ENCODE measurements at regions not wholly inside any gene's neighbourhood (a gene's known extent, or its start where the extent isn't known, plus 50 kb on each side); places are given as distances from the start of the nearest gene placed in this dataset.

DNA sequence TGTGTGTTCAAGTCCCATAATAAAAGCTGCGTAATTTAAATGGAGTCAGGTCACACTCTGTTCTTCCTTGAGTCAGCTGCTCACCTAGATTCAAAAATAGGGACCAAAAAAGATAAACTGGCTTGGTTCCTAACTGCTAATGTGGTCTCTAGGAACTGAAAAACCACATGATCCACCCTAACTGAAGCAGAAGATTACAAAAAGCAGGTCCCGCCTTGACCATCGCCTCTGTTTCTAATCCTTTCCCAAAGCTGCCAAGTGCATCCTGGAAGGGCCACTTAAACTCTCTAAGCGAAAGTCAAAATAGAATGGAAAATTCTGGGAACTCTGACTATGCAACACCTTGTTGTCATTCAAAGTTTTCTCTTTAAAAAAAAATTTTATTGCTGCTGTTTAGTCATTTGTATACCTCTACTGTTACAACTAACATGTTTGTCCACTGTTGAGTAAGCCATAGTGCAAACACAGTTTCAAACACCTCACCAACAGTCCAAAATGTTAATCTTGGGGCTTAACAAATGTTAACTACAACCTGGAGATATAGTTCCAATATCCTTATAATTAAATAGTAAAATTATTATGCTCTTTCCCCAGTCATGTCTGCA is 88.9 kb upstream of the THBS1 start:
- Histone ChIP-seq H3K27me3 (no peaks in the 10 kb centered on the region), H3K27ac (peak overlapping the region in 1 of 4 donors; percentile 47), H3K4me1 (peaks cover 0 to 10% (median 0%) of the 10 kb centered on the region in 4 donors), H3K4me3 (no peak overlapping the region), H3K9me3 (no peaks in the 10 kb centered on the region), H3K36me3 (no peaks in the 10 kb centered on the region)
- TF ChIP-seq POLR2A (IDR thresholded peaks at IDR 0.05) = no peak
- TF ChIP-seq, protein P1, sequence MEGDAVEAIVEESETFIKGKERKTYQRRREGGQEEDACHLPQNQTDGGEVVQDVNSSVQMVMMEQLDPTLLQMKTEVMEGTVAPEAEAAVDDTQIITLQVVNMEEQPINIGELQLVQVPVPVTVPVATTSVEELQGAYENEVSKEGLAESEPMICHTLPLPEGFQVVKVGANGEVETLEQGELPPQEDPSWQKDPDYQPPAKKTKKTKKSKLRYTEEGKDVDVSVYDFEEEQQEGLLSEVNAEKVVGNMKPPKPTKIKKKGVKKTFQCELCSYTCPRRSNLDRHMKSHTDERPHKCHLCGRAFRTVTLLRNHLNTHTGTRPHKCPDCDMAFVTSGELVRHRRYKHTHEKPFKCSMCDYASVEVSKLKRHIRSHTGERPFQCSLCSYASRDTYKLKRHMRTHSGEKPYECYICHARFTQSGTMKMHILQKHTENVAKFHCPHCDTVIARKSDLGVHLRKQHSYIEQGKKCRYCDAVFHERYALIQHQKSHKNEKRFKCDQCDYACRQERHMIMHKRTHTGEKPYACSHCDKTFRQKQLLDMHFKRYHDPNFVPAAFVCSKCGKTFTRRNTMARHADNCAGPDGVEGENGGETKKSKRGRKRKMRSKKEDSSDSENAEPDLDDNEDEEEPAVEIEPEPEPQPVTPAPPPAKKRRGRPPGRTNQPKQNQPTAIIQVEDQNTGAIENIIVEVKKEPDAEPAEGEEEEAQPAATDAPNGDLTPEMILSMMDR (IDR thresholded peaks at IDR 0.05) = no peak
- no peak for DNase-seq

DNA sequence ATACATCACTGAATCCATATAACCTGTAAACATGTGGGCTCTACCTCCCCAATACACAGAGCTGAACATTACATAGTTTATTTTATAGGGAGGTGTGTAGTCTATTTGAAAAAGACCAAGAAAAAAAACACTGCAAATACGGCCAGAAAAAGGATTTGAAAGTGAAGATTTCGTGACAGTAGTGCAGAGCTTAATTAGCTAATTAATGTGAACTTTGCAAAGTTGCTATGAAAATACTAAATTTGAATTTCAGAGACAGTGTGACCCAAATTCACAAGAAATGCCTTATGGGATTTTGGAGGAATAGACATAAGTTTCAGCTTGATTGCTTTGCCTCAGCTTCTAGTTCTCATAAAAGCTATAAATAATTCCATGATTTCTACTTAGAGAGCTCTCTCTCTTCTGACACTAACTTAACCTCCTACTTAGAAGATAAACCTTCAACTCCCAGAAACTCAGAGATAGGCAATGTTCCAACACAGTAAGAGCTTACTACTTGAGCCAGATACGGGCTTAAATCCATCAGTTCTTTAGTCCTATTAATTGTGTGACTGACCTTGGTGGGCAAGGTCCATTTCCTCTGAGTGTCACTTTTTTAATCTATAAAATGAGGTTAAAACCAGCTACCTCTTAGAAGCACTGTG is 87.3 kb upstream of the THBS1 start:
- no peak for DNase-seq
- H3K36me3 ChIP-seq = no peaks in the 10 kb centered on the region
- no peaks in the 10 kb centered on the region for H3K27me3 ChIP-seq
- no peak overlapping the region for H3K27ac ChIP-seq
- H3K4me3 ChIP-seq = no peak overlapping the region
- H3K4me1 ChIP-seq = no peaks in the 10 kb centered on the region
- TF ChIP-seq, protein P1 (IDR thresholded peaks at IDR 0.05) = no peak
- no peak for TF ChIP-seq POLR2A (IDR thresholded peaks at IDR 0.05)
- no peaks in the 10 kb centered on the region for H3K9me3 ChIP-seq

DNA sequence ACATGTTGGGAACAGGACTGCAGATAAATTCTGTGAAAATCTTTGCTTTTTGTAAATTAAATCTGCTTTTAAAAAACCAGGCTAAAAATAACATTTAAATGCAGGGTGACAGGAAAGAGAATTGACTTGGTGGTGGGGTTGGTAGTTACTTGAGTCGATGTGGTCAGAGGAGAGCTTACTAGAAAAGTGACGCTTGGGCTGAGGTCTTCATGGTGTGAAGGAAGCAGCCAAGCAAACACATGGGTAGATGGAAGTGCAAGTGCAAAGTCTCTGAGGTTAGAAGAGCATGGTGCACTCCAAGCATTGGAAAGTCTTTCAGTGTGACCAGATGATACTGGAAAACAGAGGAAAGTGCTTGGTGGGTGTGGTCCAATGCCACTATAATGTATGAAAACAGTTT is 86.4 kb upstream of the THBS1 start:
- Histone ChIP-seq H3K9me3 (no peaks in the 10 kb centered on the region), H3K4me1 (no peaks in the 10 kb centered on the region), H3K4me3 (no peak overlapping the region), H3K27ac (no peak overlapping the region), H3K36me3 (no peaks in the 10 kb centered on the region), H3K27me3 (no peaks in the 10 kb centered on the region)
- no peak for DNase-seq
- TF ChIP-seq, protein P1 (IDR thresholded peaks at IDR 0.05) = no peak

DNA sequence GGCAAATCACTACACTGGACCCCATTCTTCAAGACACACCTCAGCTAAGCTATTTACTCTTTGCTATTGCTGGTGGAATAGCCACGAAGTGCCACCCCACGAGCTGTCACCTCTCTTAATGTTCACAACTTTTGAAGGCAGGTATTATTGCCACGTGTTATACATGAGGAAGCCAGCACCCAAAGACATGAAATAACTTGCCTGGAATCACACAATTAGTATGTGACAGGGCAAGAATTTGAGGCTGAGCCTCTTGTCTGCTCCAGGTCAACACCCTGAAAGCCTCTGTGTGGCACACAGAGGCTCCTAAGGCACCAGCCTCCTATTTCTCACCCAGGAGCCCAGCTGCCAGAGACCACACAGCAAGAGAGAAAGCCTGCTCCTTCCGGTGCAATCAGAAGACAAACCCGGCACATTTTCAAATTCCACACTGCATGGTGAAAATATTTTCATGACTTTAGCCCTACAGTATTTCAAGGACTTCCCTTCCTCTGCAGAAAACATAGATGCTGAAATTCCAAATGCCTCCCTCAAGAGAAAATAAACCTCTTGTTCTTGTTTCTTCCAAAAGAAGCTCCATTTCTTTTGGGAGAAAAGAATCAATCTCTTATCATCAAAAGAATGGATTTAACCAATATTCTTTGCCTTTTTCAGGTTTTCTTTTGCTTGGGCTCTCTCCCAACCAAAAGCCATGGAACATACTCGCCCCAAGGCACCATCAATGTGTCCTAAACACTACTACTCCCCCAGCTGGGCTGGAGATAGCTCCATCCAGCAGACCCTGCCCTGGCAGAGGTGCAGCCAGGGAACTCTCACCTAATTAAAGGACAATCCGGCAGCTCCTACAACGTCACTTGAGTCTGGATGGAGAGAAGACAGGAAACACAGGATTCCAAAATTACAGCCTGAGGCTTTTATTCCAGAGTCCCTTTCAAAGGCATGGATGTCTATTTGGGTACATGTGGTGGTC is 84.7 kb upstream of the THBS1 start:
- TF ChIP-seq, protein P1 (IDR thresholded peaks at IDR 0.05) = no peak
- no peak for TF ChIP-seq POLR2A (IDR thresholded peaks at IDR 0.05)
- Histone ChIP-seq H3K27ac (no peak overlapping the region), H3K4me3 (no peak overlapping the region), H3K9me3 (no peaks in the 10 kb centered on the region), H3K36me3 (no peaks in the 10 kb centered on the region), H3K27me3 (no peaks in the 10 kb centered on the region), H3K4me1 (no peaks in the 10 kb centered on the region)
- DNase-seq = no peak

DNA sequence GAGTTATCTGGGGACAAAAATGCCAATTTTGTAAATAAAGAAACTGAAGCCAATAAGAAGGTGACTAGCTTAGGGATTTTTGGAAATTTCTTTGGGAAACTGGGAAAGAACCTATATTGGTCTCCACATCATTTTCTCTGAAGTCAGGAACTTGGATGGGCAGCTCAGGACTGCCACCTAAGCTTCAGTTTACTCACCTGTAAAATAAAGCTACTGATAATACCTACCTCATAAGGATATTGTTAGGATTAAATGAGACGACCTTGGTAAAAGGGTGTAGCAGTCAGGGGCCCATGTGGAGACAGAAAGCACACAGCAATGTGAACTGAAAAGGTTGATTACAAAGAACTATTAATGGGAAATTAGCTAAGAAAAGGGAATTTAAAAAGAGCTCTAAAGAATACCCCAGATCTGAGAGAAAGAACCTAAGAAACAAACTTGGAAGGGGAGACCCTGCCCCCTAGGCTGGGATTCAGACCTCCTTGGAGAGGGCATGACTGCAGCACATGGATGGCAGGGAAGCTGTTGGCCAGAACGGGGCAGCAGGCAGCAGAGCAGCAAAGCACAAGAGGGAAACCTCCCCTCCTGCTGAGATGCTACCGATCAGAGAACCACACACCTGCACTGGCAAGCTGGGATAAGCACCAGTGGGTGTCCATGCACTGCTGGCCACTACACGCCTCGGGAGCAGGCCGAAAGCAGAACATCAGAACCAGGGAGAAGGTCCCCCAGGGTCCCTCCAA is 83.7 kb upstream of the THBS1 start:
- no peaks in the 10 kb centered on the region for H3K4me1 ChIP-seq
- no peak for DNase-seq
- H3K4me3 ChIP-seq = no peak overlapping the region
- H3K9me3 ChIP-seq = no peaks in the 10 kb centered on the region
- no peaks in the 10 kb centered on the region for H3K27me3 ChIP-seq
- TF ChIP-seq POLR2A (IDR thresholded peaks at IDR 0.05) = no peak
- no peaks in the 10 kb centered on the region for H3K36me3 ChIP-seq
- H3K27ac ChIP-seq = no peak overlapping the region
